Esophagus squamous epithelium (tissue), 5 donors: ENCODE measurements at regions not wholly inside any gene's neighbourhood (a gene's known extent, or its start where the extent isn't known, plus 50 kb on each side); places are given as distances from the start of the nearest gene placed in this dataset.
"Not testable (repeated sequence)": the region's sequence is repeated elsewhere in the genome, so short reads cannot be mapped to it uniquely, and the experiment has no call there.

ENCODE experiments used
- DNase-seq: peaks from one replicate; lab custom pipeline; 2025; lab: John Stamatoyannopoulos, UW
- H3K27ac ChIP-seq, 4 donors: fragments of 200-600 bp; sonication (generic); one replicate each; pipeline ENCODE4 v1.5.1; 2016 to 2019; ENCODE audit warnings: mild to moderate bottlenecking in 1 of 4
- H3K27me3 ChIP-seq, 4 donors: fragments of 200-600 bp; sonication (generic); 1 replicate in 3 of 4; 2 replicates in 1 of 4; pipeline versions ENCODE4 v1.5.1 to v1.6.0; 2017 to 2021; ENCODE audit warnings: antibody characterized with exemption in 1 of 4
- H3K36me3 ChIP-seq, 3 donors: fragments of 200-600 bp; sonication (generic); one replicate each; pipeline ENCODE4 v1.5.1; 2016 to 2019
- H3K4me1 ChIP-seq, 3 donors: fragments of 200-600 bp; sonication (generic); one replicate each; pipeline ENCODE4 v1.5.1; 2017 to 2019
- H3K4me3 ChIP-seq, 4 donors: fragments of 200-600 bp; sonication (generic); 1 replicate in 3 of 4; 2 replicates in 1 of 4; pipeline ENCODE4 v1.5.1; 2016 to 2019; ENCODE audit warnings: mild to moderate bottlenecking in 2 of 4, moderate library complexity in 1 of 4
- H3K9me3 ChIP-seq, 3 donors: fragments of 200-600 bp; sonication (generic); one replicate each; pipeline ENCODE4 v1.5.1; 2016 to 2019
- WGBS, 2 donors: methylation state at CpG; one replicate each; pipeline ENCODE4 v1.1.5; 2018; 5-methylcytosine and 5-hydroxymethylcytosine counted together
- intact Hi-C: fragments of 100-400 bp; cut with DNase I; formaldehyde crosslinking; loops from one replicate; pipeline ENCODE4 v1.15.0; 2022
- donor health status: DM: yes; HTN: yes; CAD: no.

DNA sequence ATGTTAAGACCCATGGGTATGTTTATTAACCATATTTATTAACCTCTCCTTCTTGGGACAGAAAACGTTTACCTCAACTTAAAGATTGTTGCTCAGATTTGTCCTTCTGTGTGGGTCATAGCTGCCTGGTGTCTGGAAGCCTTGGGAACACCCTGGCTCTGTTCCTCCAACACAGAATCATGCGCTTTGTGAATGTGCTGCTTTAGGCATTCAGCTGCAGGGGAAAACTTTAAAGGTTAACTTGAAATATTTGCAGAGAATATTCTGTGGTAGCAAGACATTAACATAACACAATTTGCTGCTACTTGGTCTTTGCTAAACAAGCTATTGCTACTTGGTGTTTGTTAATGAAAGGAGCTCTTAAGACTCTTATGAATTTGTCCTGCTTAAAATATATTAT lies 50.5 kb upstream of the THOC3 start:
- DNase-seq, H3K4me3 ChIP-seq, H3K27ac ChIP-seq, H3K9me3 ChIP-seq, H3K4me1 ChIP-seq, H3K36me3 ChIP-seq, H3K27me3 ChIP-seq, intact Hi-C loops: not testable (repeated sequence)
- WGBS, 2 donors: no CpG with 5 or more reads among the region's 2 CpGs

DNA sequence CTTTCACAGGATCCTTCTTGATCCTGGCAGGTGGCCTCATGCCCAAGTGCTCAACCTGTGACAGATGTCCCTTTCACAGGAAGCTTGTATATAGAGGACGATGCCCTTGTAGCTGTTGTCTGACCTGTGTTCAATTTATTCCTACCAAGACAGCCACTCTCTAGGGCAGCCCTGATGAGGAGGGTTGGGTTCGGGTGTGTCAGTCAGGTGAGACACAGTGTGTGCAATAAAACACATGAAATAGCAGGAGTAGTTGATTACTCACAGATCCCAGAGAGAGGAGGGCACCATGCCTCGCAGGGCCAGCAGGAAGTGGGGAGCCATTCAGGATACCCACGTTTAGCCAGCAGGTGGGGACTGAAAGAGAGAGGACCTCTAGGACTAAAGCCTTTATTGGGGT lies 52.7 kb upstream of the THOC3 start:
- H3K27ac ChIP-seq, H3K9me3 ChIP-seq, H3K4me1 ChIP-seq, H3K4me3 ChIP-seq, DNase-seq, intact Hi-C loops, H3K27me3 ChIP-seq, H3K36me3 ChIP-seq: not testable (repeated sequence)
- WGBS, 2 donors: no CpG with 5 or more reads among the region's 4 CpGs

DNA sequence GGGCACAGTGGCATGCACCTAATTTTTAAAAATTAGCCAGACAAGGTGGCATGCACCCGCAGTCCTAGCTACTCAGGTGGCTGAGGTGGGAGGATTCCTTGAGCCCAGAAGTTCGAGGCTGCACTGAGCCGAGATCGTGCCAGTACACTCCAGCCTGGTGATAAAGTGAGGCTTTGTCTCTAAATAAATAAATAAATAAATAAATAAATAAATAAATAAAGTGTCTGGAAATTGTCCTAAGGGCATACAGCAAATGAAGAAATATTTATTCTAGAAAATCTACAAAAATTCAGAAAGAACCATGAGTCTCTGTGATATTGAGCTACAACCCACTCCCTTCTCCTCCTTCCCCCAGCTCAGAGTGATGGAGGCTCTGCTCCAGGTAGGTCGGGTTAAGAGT lies 55.4 kb upstream of the THOC3 start:
- 72 to 87% methylated on average over 3 to 4 of the region's 5 CpGs for WGBS, 2 donors
- H3K27ac ChIP-seq, H3K36me3 ChIP-seq, H3K27me3 ChIP-seq, DNase-seq, H3K4me1 ChIP-seq, H3K9me3 ChIP-seq, H3K4me3 ChIP-seq, intact Hi-C loops: not testable (repeated sequence)

DNA sequence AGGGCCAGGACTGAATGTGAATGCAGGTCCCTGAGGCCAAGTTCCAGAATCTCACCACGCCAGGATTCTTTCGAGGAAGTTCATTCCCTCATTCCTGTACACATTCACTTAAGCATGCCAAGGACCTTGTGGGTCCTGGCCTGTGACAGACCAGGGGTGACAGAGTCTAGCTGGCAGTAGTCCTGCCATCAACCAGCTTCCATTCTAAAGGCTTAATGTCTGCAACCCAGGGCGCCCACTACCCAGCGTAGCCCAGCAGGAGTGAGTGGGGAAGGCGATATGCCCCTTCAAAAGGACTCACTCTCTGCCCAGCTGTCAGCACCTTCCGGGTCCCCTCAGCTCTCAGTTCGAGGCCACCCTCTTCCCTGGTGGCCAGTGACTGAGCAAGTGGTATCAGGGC lies 61.3 kb upstream of the THOC3 start:
- H3K27ac ChIP-seq, intact Hi-C loops, H3K9me3 ChIP-seq, H3K4me1 ChIP-seq, H3K4me3 ChIP-seq, H3K27me3 ChIP-seq, DNase-seq, H3K36me3 ChIP-seq: not testable (repeated sequence)
- 93% methylated on average over 3 of the region's 7 CpGs; no CpG with 5 or more reads in 1 of the 2 donors for WGBS, 2 donors

DNA sequence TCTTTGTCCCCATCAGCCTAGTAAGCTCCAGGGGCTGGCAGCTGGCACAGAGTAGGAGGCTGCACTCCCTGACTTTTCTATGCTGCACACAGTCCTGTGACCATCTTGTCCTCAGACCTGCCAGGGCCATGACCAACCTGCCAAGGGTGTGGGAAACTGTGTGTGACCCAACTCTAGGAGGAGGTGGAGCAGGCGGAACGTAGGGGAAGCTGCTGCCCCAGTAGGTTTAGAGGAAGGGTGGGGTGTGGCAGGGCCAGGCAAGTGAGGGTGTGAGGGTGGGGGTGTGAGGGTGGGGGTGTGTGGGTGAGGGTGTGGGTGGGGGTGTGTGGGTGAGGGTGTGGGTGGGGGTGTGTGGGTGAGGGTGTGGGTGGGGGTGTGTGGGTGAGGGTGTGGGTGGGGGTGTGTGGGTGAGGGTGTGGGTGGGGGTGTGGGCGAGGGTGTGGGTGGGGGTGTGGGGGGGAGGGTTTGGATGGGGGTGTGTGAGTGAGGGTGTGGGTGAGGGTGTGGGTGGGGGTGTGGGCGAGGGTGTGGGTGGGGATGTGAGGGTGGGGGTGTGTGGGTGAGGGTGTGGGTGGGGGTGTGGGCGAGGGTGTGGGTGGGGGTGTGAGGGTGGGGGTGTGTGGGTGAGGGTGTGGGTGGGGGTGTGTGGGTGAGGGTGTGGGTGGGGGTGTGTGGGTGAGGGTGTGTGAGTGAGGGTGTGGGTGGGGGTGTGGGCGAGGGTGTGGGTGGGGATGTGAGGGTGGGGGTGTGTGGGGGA lies 62.4 kb upstream of the THOC3 start:
- DNase-seq, H3K27me3 ChIP-seq, intact Hi-C loops, H3K4me3 ChIP-seq, H3K27ac ChIP-seq, H3K36me3 ChIP-seq, H3K4me1 ChIP-seq, H3K9me3 ChIP-seq: not testable (repeated sequence)
- WGBS, 2 donors: no CpG with 5 or more reads among the region's 6 CpGs

DNA sequence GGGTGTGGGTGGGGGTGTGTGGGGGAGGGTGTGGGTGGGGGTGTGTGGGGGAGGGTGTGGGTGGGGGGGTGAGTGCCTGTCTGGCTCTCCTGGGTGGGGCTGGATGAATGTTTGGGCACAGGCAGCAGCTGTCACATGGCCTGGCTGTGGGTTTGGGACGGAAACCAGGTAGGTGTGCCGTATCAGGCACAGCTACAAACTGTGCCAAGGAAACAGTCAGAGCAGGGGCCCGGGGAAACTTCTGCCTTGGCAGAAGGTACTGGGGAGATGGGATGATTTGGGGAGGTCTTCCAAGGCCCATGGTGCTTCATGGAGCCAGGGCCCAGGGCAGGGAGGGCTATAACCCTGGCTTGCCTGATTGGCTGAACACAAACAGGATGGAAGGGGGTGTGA lies 63.0 kb upstream of the THOC3 start:
- H3K27ac ChIP-seq, intact Hi-C loops, H3K4me1 ChIP-seq, H3K9me3 ChIP-seq, H3K4me3 ChIP-seq, DNase-seq, H3K36me3 ChIP-seq, H3K27me3 ChIP-seq: not testable (repeated sequence)
- WGBS, 2 donors: no CpG with 5 or more reads among the region's 3 CpGs

DNA sequence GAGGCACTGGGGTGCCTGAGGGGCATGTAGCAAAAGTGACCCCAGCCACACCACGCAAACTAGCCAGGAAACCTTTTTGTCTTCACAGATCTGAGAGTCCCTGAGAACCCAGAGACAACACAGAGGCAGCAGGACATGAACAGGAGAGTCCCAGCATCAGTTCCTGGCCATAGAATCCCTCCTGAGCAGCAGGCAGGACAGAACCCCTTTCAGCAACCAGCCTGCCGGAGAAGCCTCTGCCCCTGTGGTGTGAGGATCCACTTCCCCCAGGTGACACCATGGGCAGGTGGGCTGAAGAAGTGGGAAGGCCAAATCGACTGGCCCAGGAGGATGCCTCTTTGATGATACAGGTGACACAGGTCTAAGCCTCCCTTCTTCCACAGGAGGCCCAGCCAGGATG lies 65.1 kb upstream of the THOC3 start:
- H3K27ac ChIP-seq, H3K9me3 ChIP-seq, H3K4me3 ChIP-seq, intact Hi-C loops, H3K36me3 ChIP-seq, H3K4me1 ChIP-seq, H3K27me3 ChIP-seq, DNase-seq: not testable (repeated sequence)
- 80% methylated on average over 1 of the region's 3 CpGs; no CpG with 5 or more reads in 1 of the 2 donors for WGBS, 2 donors

DNA sequence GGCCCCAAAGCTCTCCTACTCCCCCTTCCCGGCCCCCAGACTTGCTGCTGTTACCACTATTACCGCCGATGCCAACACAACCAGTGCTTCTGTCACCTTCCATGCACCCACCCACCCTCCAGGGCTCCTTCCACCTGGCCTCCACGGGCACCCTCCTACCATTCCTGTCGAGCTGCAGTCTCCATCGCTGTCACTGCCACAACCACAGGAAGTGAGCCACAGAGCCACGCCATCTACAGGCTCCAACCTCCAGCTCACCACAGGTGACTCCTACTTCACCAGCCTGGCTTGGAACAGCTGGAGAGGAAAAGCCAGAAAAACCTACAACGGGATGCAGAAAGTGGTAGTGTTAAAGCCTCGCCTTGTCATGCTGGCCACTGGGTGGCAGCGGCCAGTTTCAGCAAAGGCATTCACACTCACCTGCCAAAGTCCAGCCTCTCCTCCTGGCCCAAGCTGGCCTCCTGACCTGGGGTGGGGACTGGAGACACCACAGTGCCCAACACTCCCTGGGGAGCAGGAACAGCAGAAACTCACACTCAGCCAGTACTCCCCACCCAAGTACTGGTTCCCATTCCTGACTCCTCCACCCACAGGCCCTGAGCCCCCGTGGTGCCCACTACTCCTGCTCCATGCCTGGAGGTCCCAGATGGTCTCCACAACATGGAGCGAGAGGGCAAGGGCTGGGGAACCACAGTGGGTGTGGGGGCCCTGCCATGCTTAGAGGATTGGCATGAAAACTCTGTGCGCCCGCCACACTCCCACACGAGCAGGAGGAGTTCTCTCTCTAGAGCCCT lies 66.5 kb upstream of the THOC3 start:
- H3K27ac ChIP-seq, H3K9me3 ChIP-seq, DNase-seq, H3K36me3 ChIP-seq, H3K27me3 ChIP-seq, H3K4me1 ChIP-seq, H3K4me3 ChIP-seq, intact Hi-C loops: not testable (repeated sequence)
- no CpG with 5 or more reads among the region's 15 CpGs for WGBS, 2 donors

DNA sequence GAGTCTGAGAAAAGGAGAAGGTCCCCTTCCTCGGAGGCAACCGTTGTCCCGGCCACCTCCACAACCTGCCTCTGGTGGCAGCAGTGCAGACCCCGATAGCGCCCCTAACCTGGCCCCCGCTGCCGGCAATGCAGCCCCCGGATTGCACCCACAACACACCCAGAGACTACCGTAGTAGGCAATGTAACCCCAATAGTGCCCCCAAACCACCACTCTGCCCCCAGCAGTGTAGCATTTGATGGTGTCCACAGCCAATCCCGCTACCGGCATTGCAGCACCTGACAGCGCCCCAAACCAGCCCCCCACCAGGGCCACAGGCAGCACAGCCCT lies 67.1 kb upstream of the THOC3 start:
- no CpG with 5 or more reads among the region's 12 CpGs for WGBS, 2 donors
- H3K4me3 ChIP-seq, DNase-seq, H3K27me3 ChIP-seq, intact Hi-C loops, H3K9me3 ChIP-seq, H3K36me3 ChIP-seq, H3K27ac ChIP-seq, H3K4me1 ChIP-seq: not testable (repeated sequence)

DNA sequence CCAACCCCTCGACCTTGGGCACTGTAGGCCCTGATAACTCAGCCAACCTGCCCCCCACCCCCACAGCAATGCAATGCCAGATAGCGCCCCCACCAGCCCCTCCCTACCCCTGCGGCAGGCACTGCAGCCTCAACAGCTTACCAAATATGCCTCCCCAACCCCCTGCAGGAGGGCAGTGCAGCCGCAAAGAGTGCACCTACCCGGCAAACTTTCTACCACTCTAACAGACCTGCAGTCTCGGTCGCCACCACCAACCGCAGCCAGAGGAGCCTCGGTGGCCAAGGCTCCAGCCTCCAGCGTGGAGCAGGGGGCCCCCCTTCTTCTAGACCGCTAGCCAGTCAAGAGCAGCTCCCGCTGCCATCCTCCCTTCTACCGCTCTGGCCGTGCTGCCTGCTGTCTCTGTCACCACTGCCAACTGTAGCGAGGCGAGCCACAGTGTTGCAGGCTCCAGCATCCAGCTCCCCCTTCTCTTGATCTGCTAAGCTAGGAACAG lies 67.7 kb upstream of the THOC3 start:
- H3K27ac ChIP-seq, DNase-seq, H3K4me1 ChIP-seq, H3K36me3 ChIP-seq, H3K27me3 ChIP-seq, H3K4me3 ChIP-seq, H3K9me3 ChIP-seq, intact Hi-C loops: not testable (repeated sequence)
- WGBS, 2 donors: 89% methylated on average over 5 of the region's 16 CpGs; no CpG with 5 or more reads in 1 of the 2 donors

DNA sequence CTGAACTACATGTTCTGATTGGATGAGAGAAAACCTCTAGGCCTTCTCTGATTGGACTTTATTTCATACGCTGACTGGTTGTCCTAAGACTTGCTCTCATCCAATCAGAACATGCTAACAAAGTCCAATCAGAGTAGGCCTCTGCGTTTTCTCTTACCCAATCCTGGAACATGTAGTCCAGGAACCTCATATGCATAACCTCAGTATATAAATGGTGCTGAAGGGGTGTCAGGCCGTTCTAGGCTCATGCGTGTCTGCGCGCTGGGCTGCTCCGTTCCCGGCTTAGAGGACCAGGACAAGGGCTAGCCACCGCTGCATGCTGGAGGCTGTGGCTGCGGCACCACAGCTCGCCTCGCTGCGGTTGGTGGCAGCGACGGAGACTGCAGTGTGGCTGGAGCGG lies 68.3 kb upstream of the THOC3 start:
- DNase-seq, intact Hi-C loops, H3K27ac ChIP-seq, H3K36me3 ChIP-seq, H3K4me1 ChIP-seq, H3K9me3 ChIP-seq, H3K27me3 ChIP-seq, H3K4me3 ChIP-seq: not testable (repeated sequence)
- WGBS, 2 donors: 73 to 90% methylated on average over 4 to 8 of the region's 16 CpGs

DNA sequence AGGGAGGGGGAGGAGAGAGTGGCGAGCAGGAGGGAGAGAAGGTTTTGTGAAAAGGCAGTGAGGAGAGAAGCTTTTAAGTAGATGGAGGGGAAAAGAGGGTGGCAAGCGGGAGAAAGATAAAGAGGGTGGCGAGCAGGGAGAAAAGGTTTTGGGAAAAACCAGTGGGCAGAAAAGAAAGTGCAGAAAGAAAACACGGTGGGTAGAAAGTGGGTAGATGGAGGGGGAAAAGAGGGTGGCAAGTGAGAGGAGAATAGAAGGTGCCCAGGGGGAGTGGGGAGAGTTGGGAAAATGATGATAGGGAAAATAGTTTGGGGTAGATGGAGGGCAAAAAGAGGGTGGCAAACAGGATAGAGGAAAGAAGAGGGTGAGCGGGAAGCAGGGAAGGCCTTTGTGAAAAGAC lies 69.1 kb upstream of the THOC3 start:
- H3K4me1 ChIP-seq, H3K4me3 ChIP-seq, H3K9me3 ChIP-seq, DNase-seq, H3K27me3 ChIP-seq, intact Hi-C loops, H3K36me3 ChIP-seq, H3K27ac ChIP-seq: not testable (repeated sequence)
- WGBS, 2 donors: 72 to 80% methylated on average over 5 of the region's 5 CpGs

DNA sequence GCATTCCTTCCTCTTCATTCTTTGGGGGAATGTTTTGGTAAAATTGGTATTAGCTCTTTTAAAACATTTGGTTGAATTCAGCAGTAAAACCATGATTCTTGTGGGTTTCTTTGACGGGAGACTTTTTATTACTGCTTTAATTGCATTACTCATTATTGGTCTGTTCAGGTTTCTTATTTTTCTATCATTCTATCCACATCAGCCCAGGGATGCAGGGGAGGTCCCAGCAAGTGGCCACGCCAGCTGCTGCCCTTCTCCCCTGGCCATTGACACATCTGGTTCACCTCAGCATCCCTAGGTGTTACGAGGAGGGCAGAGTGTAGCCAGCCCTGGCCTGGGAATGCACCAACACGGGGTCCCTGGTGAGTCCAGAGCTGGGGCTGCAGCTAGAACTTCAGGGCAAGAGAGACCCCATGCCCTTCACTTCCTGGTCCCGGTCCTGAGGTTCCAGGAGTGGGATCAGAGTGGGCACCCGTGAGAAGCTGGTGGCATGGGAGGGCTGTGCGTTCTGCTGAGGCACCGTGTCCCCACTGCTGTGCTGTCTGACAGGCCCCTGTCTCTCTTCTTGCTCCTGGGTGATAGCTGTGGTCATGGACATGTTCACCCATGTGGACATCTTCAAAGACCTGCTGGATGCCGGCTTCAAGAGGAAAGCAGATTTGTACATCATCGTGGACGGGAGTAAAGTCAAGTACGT lies 72.1 kb upstream of the THOC3 start:
- H3K4me3 ChIP-seq, intact Hi-C loops, H3K9me3 ChIP-seq, DNase-seq, H3K27ac ChIP-seq, H3K27me3 ChIP-seq, H3K4me1 ChIP-seq, H3K36me3 ChIP-seq: not testable (repeated sequence)
- WGBS, 2 donors: 75 to 82% methylated on average over 2 of the region's 12 CpGs
